ENCODE measurements at regions not wholly inside any gene's neighbourhood (a gene's known extent, or its start where the extent isn't known, plus 50 kb on each side); places are given as distances from the start of the nearest gene placed in this dataset.

GRCh38 chr7:116425647-116426209 lies 73.8 kb upstream of the CAV2 start:
- H3K9me3 ChIP-seq (ENCODE audit: low read length) = no peaks in the 10 kb centered on the region
- H3F3A ChIP-seq (ENCODE audit: insufficient read depth, low read length) = no peaks in the 10 kb centered on the region
- H2AFZ ChIP-seq (ENCODE audit: low read length) = no peak overlapping the region

GRCh38 chr7:116426428-116427156 lies 72.9 kb upstream of the CAV2 start:
- H3K9me2 ChIP-seq (ENCODE audit: low read depth, low read length) = no peaks in the 10 kb centered on the region
- H3K9me3 ChIP-seq (ENCODE audit: low read length) = no peaks in the 10 kb centered on the region
- no peak overlapping the region for H3K4me2 ChIP-seq (ENCODE audit: low read length)
- H3F3A ChIP-seq (ENCODE audit: insufficient read depth, low read length) = no peaks in the 10 kb centered on the region
- no peaks in the 10 kb centered on the region for H3K27me3 ChIP-seq (ENCODE audit: insufficient read depth, low read length)
- no peaks in the 10 kb centered on the region for H4K20me1 ChIP-seq (ENCODE audit: insufficient read depth, low read length)
- no peak overlapping the region for H3K27ac ChIP-seq (ENCODE audit: low read depth, low read length, poor library complexity, severe bottlenecking)
- no peaks in the 10 kb centered on the region for H3K79me2 ChIP-seq (ENCODE audit: insufficient read depth, low read length)
- H3K4me3 ChIP-seq (ENCODE audit: low read depth, low read length, poor library complexity, severe bottlenecking) = no peak overlapping the region
- H3K4me1 ChIP-seq (ENCODE audit: insufficient read depth, low read length, severe bottlenecking) = no peaks in the 10 kb centered on the region
- no peak overlapping the region for H2AFZ ChIP-seq (ENCODE audit: low read length)
- TF ChIP-seq EZH2 (IDR thresholded peaks at IDR 0.05; ENCODE audit: borderline replicate concordance, low read length) (no peak), CTCF (IDR thresholded peaks at IDR 0.05; ENCODE audit: low read length) (no peak)
- H3K36me3 ChIP-seq (ENCODE audit: insufficient read depth, low read length) = no peaks in the 10 kb centered on the region
- no peak overlapping the region for H3K9ac ChIP-seq (ENCODE audit: low read length)

More at GRCh38 chr7:116425647-116426209, 73.8 kb upstream of the CAV2 start:
- Histone ChIP-seq H3K27me3 (ENCODE audit: insufficient read depth, low read length) (no peaks in the 10 kb centered on the region), H3K9ac (ENCODE audit: low read length) (no peak overlapping the region), H3K4me3 (ENCODE audit: low read depth, low read length, poor library complexity, severe bottlenecking) (no peak overlapping the region), H3K4me1 (ENCODE audit: insufficient read depth, low read length, severe bottlenecking) (no peaks in the 10 kb centered on the region), H4K20me1 (ENCODE audit: insufficient read depth, low read length) (no peaks in the 10 kb centered on the region), H3K79me2 (ENCODE audit: insufficient read depth, low read length) (no peaks in the 10 kb centered on the region), H3K9me2 (ENCODE audit: low read depth, low read length) (no peaks in the 10 kb centered on the region), H3K36me3 (ENCODE audit: insufficient read depth, low read length) (no peaks in the 10 kb centered on the region), H3K27ac (ENCODE audit: low read depth, low read length, poor library complexity, severe bottlenecking) (no peak overlapping the region), H3K4me2 (ENCODE audit: low read length) (no peak overlapping the region)
- no peak for TF ChIP-seq EZH2 (IDR thresholded peaks at IDR 0.05; ENCODE audit: borderline replicate concordance, low read length)
- no peak for TF ChIP-seq CTCF (IDR thresholded peaks at IDR 0.05; ENCODE audit: low read length)

- Histone ChIP-seq H3K4me1 (ENCODE audit: insufficient read depth, low read length, severe bottlenecking) (no peaks in the 10 kb centered on the region), H3K9ac (ENCODE audit: low read length) (no peak overlapping the region), H3K36me3 (ENCODE audit: insufficient read depth, low read length) (no peaks in the 10 kb centered on the region), H3K79me2 (ENCODE audit: insufficient read depth, low read length) (no peaks in the 10 kb centered on the region), H4K20me1 (ENCODE audit: insufficient read depth, low read length) (no peaks in the 10 kb centered on the region), H3K9me2 (ENCODE audit: low read depth, low read length) (no peaks in the 10 kb centered on the region), H3K4me3 (ENCODE audit: low read depth, low read length, poor library complexity, severe bottlenecking) (no peak overlapping the region), H3F3A (ENCODE audit: insufficient read depth, low read length) (no peaks in the 10 kb centered on the region), H3K4me2 (ENCODE audit: low read length) (no peak overlapping the region), H3K27me3 (ENCODE audit: insufficient read depth, low read length) (no peaks in the 10 kb centered on the region), H3K9me3 (ENCODE audit: low read length) (no peaks in the 10 kb centered on the region), H2AFZ (ENCODE audit: low read length) (no peak overlapping the region), H3K27ac (ENCODE audit: low read depth, low read length, poor library complexity, severe bottlenecking) (no peak overlapping the region)
- TF ChIP-seq EZH2 (IDR thresholded peaks at IDR 0.05; ENCODE audit: borderline replicate concordance, low read length) = no peak
- no peak for TF ChIP-seq CTCF (IDR thresholded peaks at IDR 0.05; ENCODE audit: low read length)
Observed at GRCh38 chr7:116429986-116430619, 69.4 kb upstream of the CAV2 start.
